GM12892 (cell line): ENCODE measurements at regions not wholly inside any gene's neighbourhood (a gene's known extent, or its start where the extent isn't known, plus 50 kb on each side); places are given as distances from the start of the nearest gene placed in this dataset.

Experiments
- DNase-seq: peaks from one replicate; pipeline ENCODE4 v3.0.0; 2011; ENCODE audit not compliant: insufficient read length
- FAIRE-seq: peaks from 2 replicates; lab custom pipeline; 2011; peaks lifted over from hg19 to GRCh38; lab: Jason Lieb, UNC
- POLR2A ChIP-seq: IDR thresholded peaks from 2 replicates; pipeline ENCODE4 v1.6.1; 2011; ENCODE audit warnings: low read depth, low read length, control low read depth
- POLR2AphosphoS5 ChIP-seq: IDR thresholded peaks from 2 replicates; pipeline ENCODE4 v1.6.1; 2011; ENCODE audit warnings: low read depth, low read length, control low read depth
- TAF1 ChIP-seq: IDR thresholded peaks from 2 replicates; pipeline ENCODE4 v1.6.1; 2011; ENCODE audit warnings: low read depth, mild to moderate bottlenecking, control low read depth, low read length, borderline replicate concordance

GRCh38 chr5:133783481-133783880 is 171.1 kb upstream of the FSTL4 start:
- no peak for TF ChIP-seq POLR2A
- no peak for FAIRE-seq
- no peak for DNase-seq

GRCh38 chr5:133782736-133783135 is 170.4 kb upstream of the FSTL4 start:
- FAIRE-seq = no peak
- TF ChIP-seq POLR2AphosphoS5 (no peak), POLR2A (no peak), TAF1 (no peak)
- DNase-seq = no peak

DNA sequence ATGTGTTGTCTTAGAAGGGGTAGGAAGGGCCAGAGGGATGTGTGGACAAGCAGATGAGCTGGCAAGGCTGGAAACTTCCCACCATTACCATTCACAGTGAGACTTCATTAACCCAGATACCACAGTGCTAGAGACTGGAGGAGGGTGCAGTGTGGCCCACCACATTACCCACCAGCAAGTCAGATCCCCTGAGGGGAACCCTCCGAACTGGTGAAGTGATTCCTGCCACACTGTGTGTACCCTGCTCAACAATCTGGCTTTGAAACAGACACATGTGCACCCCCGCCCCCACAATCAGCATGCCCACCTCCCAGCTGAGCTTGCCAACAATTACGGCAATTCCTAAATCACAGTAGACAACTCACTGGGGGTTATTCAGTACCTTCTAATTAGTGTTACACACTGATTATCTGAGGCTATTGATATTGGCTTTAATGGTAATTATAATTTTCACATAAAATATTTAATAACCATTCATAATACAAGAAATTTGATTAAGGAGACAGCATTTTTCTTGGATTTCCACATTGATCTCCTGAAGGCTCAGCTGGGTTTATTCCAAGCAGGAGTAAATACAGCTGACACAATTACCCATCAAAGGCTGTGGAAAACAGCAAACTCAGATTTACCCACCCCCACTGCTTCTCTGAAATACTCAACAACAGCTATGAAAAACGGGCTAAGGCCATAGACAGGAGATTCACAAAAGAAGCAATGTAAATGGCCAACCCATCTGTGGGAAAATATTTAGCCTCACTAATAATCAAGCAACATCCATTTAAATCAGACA is 169.3 kb upstream of the FSTL4 start:
- TF ChIP-seq TAF1 = no peak
- no peak for TF ChIP-seq POLR2AphosphoS5
- no peak for TF ChIP-seq POLR2A
- no peak for DNase-seq
- no peak for FAIRE-seq

- no peak for DNase-seq
- no peak for FAIRE-seq
- TF ChIP-seq POLR2AphosphoS5 (no peak), POLR2A (no peak)
These were observed 168.4 kb upstream of the FSTL4 start for GRCh38 chr5:133780619-133781280.

GRCh38 chr5:133779828-133780475 is 167.6 kb upstream of the FSTL4 start:
- FAIRE-seq = no peak
- no peak for DNase-seq
- TF ChIP-seq POLR2A (no peak), POLR2AphosphoS5 (no peak), TAF1 (no peak)

GRCh38 chr5:133778636-133779035 is 166.3 kb upstream of the FSTL4 start:
- FAIRE-seq (no peak), DNase-seq (no peak)
- TF ChIP-seq POLR2A (no peak), POLR2AphosphoS5 (no peak), TAF1 (no peak)

DNA sequence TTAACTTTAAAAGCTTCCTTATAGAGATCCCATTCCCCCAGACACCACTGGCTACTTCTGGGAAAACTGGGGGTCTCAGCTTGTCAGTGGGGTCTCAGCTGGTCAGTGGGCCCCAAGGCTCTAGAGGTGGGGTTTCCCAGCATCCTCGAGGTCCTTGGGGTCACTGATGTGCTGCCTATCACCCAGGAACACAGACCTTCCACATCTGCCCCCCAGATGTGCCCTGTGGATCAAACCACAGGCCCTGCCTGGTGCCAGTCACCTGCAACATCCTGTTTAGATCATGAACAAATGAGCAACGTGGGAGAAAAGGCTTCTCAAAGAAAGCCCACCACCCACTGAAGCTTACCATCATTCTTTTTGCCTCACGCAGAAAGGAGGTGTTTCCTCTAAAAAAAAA is 165.6 kb upstream of the FSTL4 start:
- TF ChIP-seq POLR2A (no peak), POLR2AphosphoS5 (no peak), TAF1 (no peak)
- DNase-seq (no peak), FAIRE-seq (no peak)

DNA sequence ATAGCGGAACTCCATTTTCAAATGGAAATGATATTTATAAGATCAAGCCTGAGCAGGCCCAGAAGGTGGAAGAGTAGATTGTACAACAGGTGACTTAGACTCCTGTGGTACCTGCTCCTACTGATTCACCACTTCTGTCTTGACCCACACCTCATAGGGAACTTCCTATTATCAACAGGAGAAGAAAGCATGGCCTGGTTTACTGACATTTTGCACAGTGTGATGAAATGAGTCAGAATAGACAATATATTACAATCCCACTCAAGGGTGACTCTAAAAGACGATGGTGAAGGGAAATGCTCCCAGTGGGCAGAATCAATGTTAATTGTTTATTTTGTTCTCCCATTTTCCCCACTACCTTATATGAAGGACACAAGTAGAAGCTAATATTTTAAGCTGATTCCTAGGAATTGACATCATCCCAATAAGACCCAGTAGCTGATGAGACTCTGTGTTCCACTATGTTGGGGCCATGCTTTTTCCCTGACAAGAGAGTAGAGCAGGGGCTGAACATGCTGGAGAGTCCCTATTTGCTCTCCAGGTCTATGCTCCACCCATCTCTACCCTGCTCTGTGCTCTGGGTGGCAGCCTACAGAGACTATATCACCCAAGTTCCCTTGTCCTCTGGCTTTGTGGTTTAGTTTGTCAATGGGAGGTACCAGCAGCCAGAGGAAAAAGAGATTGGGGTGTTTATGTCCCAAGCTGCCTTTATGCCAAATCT is 163.4 kb upstream of the FSTL4 start:
- FAIRE-seq = no peak
- DNase-seq = no peak
- TF ChIP-seq TAF1 (no peak), POLR2AphosphoS5 (no peak), POLR2A (no peak)

- no peak for DNase-seq
- no peak for FAIRE-seq
- TF ChIP-seq POLR2AphosphoS5 (no peak), POLR2A (no peak), TAF1 (no peak)
These were observed 161.2 kb upstream of the FSTL4 start for GRCh38 chr5:133773247-133774202.

DNA sequence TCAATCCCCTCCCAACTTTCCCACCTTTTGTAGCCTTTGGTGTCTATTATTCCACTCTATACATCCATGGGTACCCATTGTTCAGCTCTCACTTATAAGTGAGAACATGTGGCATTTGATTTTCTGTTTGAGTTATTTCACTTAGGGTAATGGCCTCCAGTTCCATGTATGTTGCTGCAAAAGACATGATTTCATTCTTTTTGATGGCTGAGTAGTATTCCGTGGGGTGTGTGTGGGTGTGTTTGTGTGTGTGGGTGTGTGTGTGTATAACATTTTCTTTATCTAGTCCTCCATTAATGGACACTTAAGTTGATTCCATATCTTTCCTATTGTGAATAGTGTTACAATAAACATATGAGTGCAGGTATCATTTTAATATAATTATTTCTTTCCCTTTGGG is 157.5 kb upstream of the FSTL4 start:
- DNase-seq = no peak
- TF ChIP-seq POLR2AphosphoS5 = no peak
- TF ChIP-seq POLR2A = no peak
- no peak for TF ChIP-seq TAF1
- FAIRE-seq = no peak

DNA sequence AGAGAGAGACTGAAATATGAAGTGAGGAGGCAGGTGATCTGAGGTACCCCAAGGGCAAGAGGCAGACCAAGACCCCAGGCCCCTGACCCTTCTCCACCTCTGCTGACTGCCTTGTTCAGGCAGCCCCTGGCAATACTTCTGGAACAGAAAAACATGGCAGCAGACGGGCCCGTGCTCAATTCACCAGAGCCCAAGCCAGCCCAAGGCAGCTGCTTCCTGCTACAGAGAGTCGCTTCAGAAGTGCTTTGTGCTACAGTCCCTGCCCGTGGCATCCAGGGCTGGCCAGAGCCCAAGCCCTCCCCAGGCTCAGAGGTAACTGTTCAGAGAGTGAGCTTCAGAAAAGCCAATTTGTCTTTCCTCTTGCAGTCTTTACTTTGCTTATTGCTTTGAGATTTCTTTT is 151.4 kb upstream of the FSTL4 start:
- FAIRE-seq (no peak), DNase-seq (no peak)
- no peak for TF ChIP-seq TAF1
- TF ChIP-seq POLR2A = no peak
- no peak for TF ChIP-seq POLR2AphosphoS5
